Transverse colon (tissue), 4 donors: ENCODE measurements at regions not wholly inside any gene's neighbourhood (a gene's known extent, or its start where the extent isn't known, plus 50 kb on each side); places are given as distances from the start of the nearest gene placed in this dataset.

Experiments
- DNase-seq: peaks from one replicate; pipeline ENCODE4 v3.0.0-alpha.2; 2019
- H3K27ac ChIP-seq, 4 donors: fragments of 200-600 bp; sonication (generic); 2 replicates each; pipeline ENCODE4 v1.5.1; 2016 to 2018; ENCODE audit warnings: inconsistent platforms in 4 of 4
- H3K27me3 ChIP-seq: fragments of 200-600 bp; sonication (generic); 2 replicates; pipeline ENCODE4 v1.5.1; 2017; ENCODE audit warnings: inconsistent platforms
- H3K36me3 ChIP-seq, 4 donors: fragments of 200-600 bp; sonication (generic); 2 replicates each; pipeline ENCODE4 v1.5.1; 2017 to 2019; ENCODE audit warnings: inconsistent platforms in 4 of 4
- H3K4me1 ChIP-seq, 4 donors: fragments of 200-600 bp; sonication (generic); 2 replicates each; pipeline ENCODE4 v1.5.1; 2017 to 2020; ENCODE audit warnings: inconsistent platforms in 4 of 4
- H3K4me3 ChIP-seq, 4 donors: fragments of 200-600 bp; sonication (generic); 1 replicate in 1 of 4; 2 replicates in 3 of 4; pipeline versions ENCODE4 v1.5.1 to v1.6.1; 2017 to 2019; ENCODE audit warnings: inconsistent platforms in 4 of 4
- H3K9me3 ChIP-seq, 2 donors: fragments of 200-600 bp; sonication (generic); 2 replicates each; pipeline ENCODE4 v1.5.1; 2017 to 2019; ENCODE audit warnings: inconsistent platforms in 2 of 2
- CTCF ChIP-seq, 5 experiments: fragments of 200-600 bp in 3 of 5; fragments of 450-650 bp in 2 of 5; sonication (generic) in 3 of 5; IDR thresholded peaks; 1 replicate in 2 of 5; 2 replicates in 3 of 5; pipeline ENCODE4 v1.5.1; 2016 to 2017; ENCODE audit warnings: antibody characterized with exemption in 5 of 5, inconsistent platforms in 3 of 5, mild to moderate bottlenecking in 2 of 5, moderate library complexity in 1 of 5
- EP300 ChIP-seq: sonication (generic); formaldehyde crosslinking; IDR thresholded peaks from one replicate; pipeline ENCODE4 v1.6.1; 2017; ENCODE audit warnings: antibody characterized with exemption, low read depth
- POLR2A ChIP-seq: fragments of 450-650 bp; IDR thresholded peaks from one replicate; pipeline ENCODE4 v1.6.1; 2016; ENCODE audit warnings: antibody characterized with exemption, mild to moderate bottlenecking, moderate library complexity
- POLR2AphosphoS5 ChIP-seq, 3 donors: sonication (generic); formaldehyde crosslinking; IDR thresholded peaks; one replicate each; pipeline ENCODE4 v1.6.1; 2016; ENCODE audit warnings: antibody characterized with exemption in 3 of 3
- WGBS, 2 donors: methylation state at CpG; one replicate each; pipeline ENCODE4 v1.1.5; 2018; ENCODE audit warnings: low coverage in 1 of 2; 5-methylcytosine and 5-hydroxymethylcytosine counted together
- in situ Hi-C, 4 donors: fragments of 200-750 bp; cut with MboI; loops; one replicate each; pipeline versions ENCODE4 v1.15.0 to v1.15.1; 2017; ENCODE audit warnings: low sequenced_read_pairs in 3 of 4, low pct_ligation_motif_present in 1 of 4, low pct_unique_long_range_greater_than_20kb in 1 of 4
- intact Hi-C: fragments of 100-400 bp; cut with DNase I; formaldehyde crosslinking; loops from one replicate; pipeline ENCODE4 v1.15.1; 2023; ENCODE audit warnings: low total_unique reads

GRCh38 chr13:73970421-73971055 is 163.7 kb downstream of the KLF12 start:
- Histone ChIP-seq H3K27ac (no peak overlapping the region), H3K27me3 (no peaks in the 10 kb centered on the region), H3K4me1 (no peaks in the 10 kb centered on the region), H3K36me3 (no peaks in the 10 kb centered on the region), H3K4me3 (no peak overlapping the region), H3K9me3 (no peaks in the 10 kb centered on the region)
- WGBS, 2 donors: 85 to 87% methylated on average over 3 to 7 of the region's 7 CpGs
- no peak for DNase-seq
- in situ Hi-C loops (no loop called here), intact Hi-C loops (no loop called here)
- TF ChIP-seq EP300: no peak
- no peak for TF ChIP-seq CTCF (IDR thresholded peaks at IDR 0.05)

- Histone ChIP-seq H3K4me3 (no peak overlapping the region), H3K9me3 (no peaks in the 10 kb centered on the region), H3K27ac (no peak overlapping the region), H3K36me3 (no peaks in the 10 kb centered on the region), H3K4me1 (peaks cover 0 to under 1% (median 0%) of the 10 kb centered on the region in 4 donors), H3K27me3 (no peaks in the 10 kb centered on the region)
- WGBS, 2 donors: 83 to 84% methylated on average over 5 of the region's 5 CpGs
- intact Hi-C loops (no loop called here), in situ Hi-C loops (no loop called here)
- TF ChIP-seq POLR2AphosphoS5 (IDR thresholded peaks at IDR 0.05): no peak
- TF ChIP-seq EP300: no peak
- TF ChIP-seq CTCF (IDR thresholded peaks at IDR 0.05): no peak
- no peak for TF ChIP-seq POLR2A
- no peak for DNase-seq
These were observed 166.6 kb downstream of the KLF12 start for GRCh38 chr13:73967397-73968165.

- no peaks in the 10 kb centered on the region for H3K27me3 ChIP-seq
- no peak for TF ChIP-seq POLR2A
- TF ChIP-seq EP300: no peak
- no peak for TF ChIP-seq POLR2AphosphoS5 (IDR thresholded peaks at IDR 0.05)
- TF ChIP-seq CTCF (IDR thresholded peaks at IDR 0.05): no peak
- no peaks in the 10 kb centered on the region for H3K36me3 ChIP-seq
- in situ Hi-C loops: no loop called here
- no peak overlapping the region for H3K4me3 ChIP-seq
- intact Hi-C loops: no loop called here
- H3K4me1 ChIP-seq: peaks cover 0 to 8% (median 2%) of the 10 kb centered on the region in 4 donors
- no peaks in the 10 kb centered on the region for H3K9me3 ChIP-seq
- no peak overlapping the region for H3K27ac ChIP-seq
- DNase-seq: no peak
These were observed 167.9 kb downstream of the KLF12 start for GRCh38 chr13:73966331-73966730.

- no peaks in the 10 kb centered on the region for H3K36me3 ChIP-seq
- no peaks in the 10 kb centered on the region for H3K27me3 ChIP-seq
These were observed 171.9 kb downstream of the KLF12 start for GRCh38 chr13:73962284-73962683.

More at GRCh38 chr13:73962284-73962683, 171.9 kb downstream of the KLF12 start:
- H3K9me3 ChIP-seq: no peaks in the 10 kb centered on the region
- no peak overlapping the region for H3K4me3 ChIP-seq
- peaks cover 0 to 14% (median 2%) of the 10 kb centered on the region in 4 donors for H3K4me1 ChIP-seq
- H3K27ac ChIP-seq: no peak overlapping the region
- intact Hi-C loops: no loop called here
- DNase-seq: no peak
- WGBS, 2 donors: 78 to 80% methylated on average over 5 of the region's 5 CpGs
- in situ Hi-C loops: no loop called here
- TF ChIP-seq POLR2A: no peak
- no peak for TF ChIP-seq POLR2AphosphoS5 (IDR thresholded peaks at IDR 0.05)
- TF ChIP-seq CTCF (IDR thresholded peaks at IDR 0.05): no peak
- no peak for TF ChIP-seq EP300
